Heart right ventricle (tissue), 16 donors: ENCODE measurements at regions not wholly inside any gene's neighbourhood (a gene's known extent, or its start where the extent isn't known, plus 50 kb on each side); places are given as distances from the start of the nearest gene placed in this dataset.

ENCODE experiments used
- ATAC-seq, 8 donors: fragments of 200-7000 bp; cut with Tn5 transposase; one replicate each; pipeline ENCODE4 v1.9.1; 2020; ENCODE audit warnings: mild to moderate bottlenecking in 8 of 8, moderate library complexity in 8 of 8, moderate number of reproducible peaks in 1 of 8
- DNase-seq, 2 donors: peaks; one replicate each; pipeline ENCODE4 v3.0.0-alpha.2; 2020
- H3K27ac ChIP-seq, 10 donors: fragments of 200-600 bp; sonication (generic) in 2 of 10; one replicate each; pipeline versions ENCODE4 v1.5.0 to v1.8.0; 2020 to 2022; ENCODE audit warnings: mild to moderate bottlenecking in 3 of 10
- H3K27me3 ChIP-seq, 7 donors: fragments of 200-600 bp; one replicate each; pipeline ENCODE4 v1.8.0; 2021 to 2022; ENCODE audit warnings: mild to moderate bottlenecking in 2 of 7
- H3K36me3 ChIP-seq, 9 donors: fragments of 200-600 bp; sonication (generic) in 1 of 9; one replicate each; pipeline versions ENCODE4 v1.5.0 to v1.8.0; 2020 to 2022; ENCODE audit warnings: mild to moderate bottlenecking in 2 of 9
- H3K4me1 ChIP-seq, 9 donors: fragments of 200-600 bp; sonication (generic) in 1 of 9; one replicate each; pipeline versions ENCODE4 v1.5.0 to v1.8.0; 2020 to 2022; ENCODE audit warnings: mild to moderate bottlenecking in 4 of 9
- H3K4me3 ChIP-seq, 10 donors: fragments of 200-600 bp; sonication (generic) in 2 of 10; one replicate each; pipeline versions ENCODE4 v1.5.0 to v1.8.0; 2020 to 2022; ENCODE audit warnings: mild to moderate bottlenecking in 7 of 10, moderate library complexity in 2 of 10
- H3K9me3 ChIP-seq, 11 donors: fragments of 200-600 bp in 10 of 11; sonication (generic) in 2 of 11; one replicate each; pipeline versions ENCODE4 v1.5.0 to v1.8.0; 2013 to 2022; ENCODE audit warnings: mild to moderate bottlenecking in 2 of 11, control low read depth in 1 of 11, moderate library complexity in 1 of 11
- WGBS, 2 donors: extraction: QIAGEN DNeasy Blood & Tissue Kit; methylation state at CpG; one replicate each; pipeline ENCODE4 v1.1.7; 2013; ENCODE audit warnings: inconsistent platforms in 1 of 2; 5-methylcytosine and 5-hydroxymethylcytosine counted together
- intact Hi-C, 10 donors: fragments of 100-400 bp; cut with DNase I; formaldehyde crosslinking; loops; one replicate each; pipeline versions ENCODE4 v1.11.1 to v1.14.2; 2022
- TF ChIP-seq, protein P1 (sequence below), 9 donors: fragments of 200-600 bp; sonication (generic) in 2 of 9; IDR thresholded peaks; one replicate each; pipeline versions ENCODE4 v1.5.0 to v1.8.0; 2021 to 2022; ENCODE audit warnings: antibody characterized with exemption in 9 of 9, mild to moderate bottlenecking in 5 of 9, moderate library complexity in 1 of 9
- donor health status: Arrhythmogenic right ventricular cardiomyopathy.
- donor health status: ischemic (EF 13 %, LVEDD 7.1; RV severe dilation, severe dysfunction).
- donor health status: healthy with polysubstance abuse.
- donor health status: DM: no; HTN: yes; CAD: no.
- donor health status: DM: no; HTN: no; CAD: no.
- donor health status: ischemic (EF 25% LVEDD 6.9; RV normal size, moderate dysfunction).
- donor health status: ischemic (EF 25% LVEDD 5.7; RV mildly dilated, moderate dysfunction).
- donor health status: healthy.
- donor health status: DM: yes; HTN: yes; CAD: no.
- donor health status: Ischemic cardiomyopathy.
- donor health status: ischemic (EF 35%, LVEDD 5.7; RV mildly dilated, moderate dysfunction).
- donor health status: nonischemic (EF 11% LVEDD 7.7; RV severe dilation, severe dysfunction).
- donor health status: DM: yes; HTN: yes; CAD: no.
- donor health status: PGD.
- donor health status: ischemic (EF 29% LVEDD 5.4; RV normal size, mild dysfunction).
- donor health status: nonischemic (EF 23%, LVEDD 6.1; RV moderate dilation, normal function).

DNA sequence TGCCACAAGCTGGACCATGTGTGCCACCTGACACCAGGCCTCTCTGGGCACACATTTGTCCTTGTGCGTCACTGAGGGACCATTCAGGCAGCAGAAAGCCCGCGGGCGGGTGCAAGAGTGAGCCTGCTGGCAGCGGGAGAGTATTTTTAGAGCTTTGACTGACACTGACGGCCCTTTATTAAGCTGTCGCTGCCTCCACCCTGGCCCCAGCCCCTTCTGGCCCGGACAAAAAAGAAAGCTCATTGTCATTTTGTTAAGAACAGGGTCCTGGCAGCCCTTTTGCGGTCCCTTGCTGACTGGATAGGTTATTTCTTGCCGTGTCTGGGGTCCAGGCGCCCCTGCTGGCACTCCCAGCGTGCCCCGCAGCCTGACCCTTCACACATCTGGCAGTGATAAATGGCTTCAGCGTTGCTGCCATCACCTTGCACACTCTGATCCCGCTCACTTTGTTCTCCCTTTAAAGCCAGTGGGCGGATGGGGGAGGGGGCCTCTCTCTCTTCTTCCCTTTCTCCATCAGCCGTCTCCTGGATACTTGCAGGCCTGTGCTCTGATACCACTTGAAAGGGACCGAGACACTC is 78.4 kb upstream of the NKD1 start:
- H3K4me3 ChIP-seq: no peak overlapping the region
- no peaks in the 10 kb centered on the region for H3K36me3 ChIP-seq
- peaks cover 0 to 10% (median 0%) of the 10 kb centered on the region in 11 donors for H3K9me3 ChIP-seq
- peaks cover 3 to 9% (median 5%) of the 10 kb centered on the region in 9 donors for H3K4me1 ChIP-seq
- no peak overlapping the region for H3K27ac ChIP-seq
- peak in 1 of 2 donors; percentile 33 for DNase-seq
- intact Hi-C loops: loop anchor here in 1 of 10 donors (10.0 kb wide), 1 partner anchor 65 kb away; no protein-coding TSS in a partner anchor
- ATAC-seq: peak in 7 of 8 donors; percentile 32 to 93 (median 79)
- 33% methylated on average over 18 of the region's 18 CpGs for WGBS, 2 donors
- TF ChIP-seq, protein P1, sequence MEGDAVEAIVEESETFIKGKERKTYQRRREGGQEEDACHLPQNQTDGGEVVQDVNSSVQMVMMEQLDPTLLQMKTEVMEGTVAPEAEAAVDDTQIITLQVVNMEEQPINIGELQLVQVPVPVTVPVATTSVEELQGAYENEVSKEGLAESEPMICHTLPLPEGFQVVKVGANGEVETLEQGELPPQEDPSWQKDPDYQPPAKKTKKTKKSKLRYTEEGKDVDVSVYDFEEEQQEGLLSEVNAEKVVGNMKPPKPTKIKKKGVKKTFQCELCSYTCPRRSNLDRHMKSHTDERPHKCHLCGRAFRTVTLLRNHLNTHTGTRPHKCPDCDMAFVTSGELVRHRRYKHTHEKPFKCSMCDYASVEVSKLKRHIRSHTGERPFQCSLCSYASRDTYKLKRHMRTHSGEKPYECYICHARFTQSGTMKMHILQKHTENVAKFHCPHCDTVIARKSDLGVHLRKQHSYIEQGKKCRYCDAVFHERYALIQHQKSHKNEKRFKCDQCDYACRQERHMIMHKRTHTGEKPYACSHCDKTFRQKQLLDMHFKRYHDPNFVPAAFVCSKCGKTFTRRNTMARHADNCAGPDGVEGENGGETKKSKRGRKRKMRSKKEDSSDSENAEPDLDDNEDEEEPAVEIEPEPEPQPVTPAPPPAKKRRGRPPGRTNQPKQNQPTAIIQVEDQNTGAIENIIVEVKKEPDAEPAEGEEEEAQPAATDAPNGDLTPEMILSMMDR (IDR thresholded peaks at IDR 0.05): no peak
- H3K27me3 ChIP-seq: peaks cover 0 to 72% (median 55%) of the 10 kb centered on the region in 7 donors

- Histone ChIP-seq H3K27me3 (peaks cover 0 to 78% (median 60%) of the 10 kb centered on the region in 7 donors), H3K27ac (no peak overlapping the region), H3K4me1 (peaks cover 3 to 9% (median 5%) of the 10 kb centered on the region in 9 donors), H3K4me3 (no peak overlapping the region), H3K36me3 (no peaks in the 10 kb centered on the region), H3K9me3 (peaks cover 0 to 10% (median 0%) of the 10 kb centered on the region in 11 donors)
- DNase-seq (no peak), ATAC-seq (peak in 1 of 8 donors; percentile 7)
- 46 to 70% methylated on average over 2 of the region's 2 CpGs for WGBS, 2 donors
- intact Hi-C loops: loop anchor here in 1 of 10 donors (10.0 kb wide), 1 partner anchor 64 kb away; no protein-coding TSS in a partner anchor
- TF ChIP-seq, protein P1 (IDR thresholded peaks at IDR 0.05): no peak
Observed at GRCh38 chr16:50469121-50469743, 79.0 kb upstream of the NKD1 start.

DNA sequence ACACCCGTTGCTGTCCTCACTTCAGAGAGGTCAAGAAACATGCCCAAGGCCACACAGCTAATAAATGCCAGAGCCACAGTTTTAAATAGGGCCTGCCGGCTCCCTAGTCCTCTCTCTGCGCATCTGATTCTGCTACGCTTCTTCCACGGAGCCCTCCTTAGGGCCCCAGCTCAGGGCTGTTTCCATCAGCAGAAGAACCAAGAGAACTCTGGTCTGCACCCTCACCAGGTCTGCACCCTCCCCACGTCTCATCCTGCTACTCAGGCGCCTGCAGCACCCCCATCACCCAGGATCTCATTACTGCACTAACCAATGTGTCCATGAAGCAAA is 79.5 kb upstream of the NKD1 start:
- H3K9me3 ChIP-seq: peaks cover 0 to 10% (median 0%) of the 10 kb centered on the region in 11 donors
- intact Hi-C loops: loop anchor here in 1 of 10 donors (10.0 kb wide), 1 partner anchor 64 kb away; no protein-coding TSS in a partner anchor
- peaks cover 3 to 9% (median 5%) of the 10 kb centered on the region in 9 donors for H3K4me1 ChIP-seq
- H3K4me3 ChIP-seq: no peak overlapping the region
- WGBS, 2 donors: 73 to 75% methylated on average over 7 of the region's 7 CpGs
- DNase-seq: no peak
- no peak for ATAC-seq
- H3K27me3 ChIP-seq: peaks cover 0 to 83% (median 63%) of the 10 kb centered on the region in 7 donors
- TF ChIP-seq, protein P1 (IDR thresholded peaks at IDR 0.05): no peak
- H3K36me3 ChIP-seq: no peaks in the 10 kb centered on the region
- no peak overlapping the region for H3K27ac ChIP-seq

DNA sequence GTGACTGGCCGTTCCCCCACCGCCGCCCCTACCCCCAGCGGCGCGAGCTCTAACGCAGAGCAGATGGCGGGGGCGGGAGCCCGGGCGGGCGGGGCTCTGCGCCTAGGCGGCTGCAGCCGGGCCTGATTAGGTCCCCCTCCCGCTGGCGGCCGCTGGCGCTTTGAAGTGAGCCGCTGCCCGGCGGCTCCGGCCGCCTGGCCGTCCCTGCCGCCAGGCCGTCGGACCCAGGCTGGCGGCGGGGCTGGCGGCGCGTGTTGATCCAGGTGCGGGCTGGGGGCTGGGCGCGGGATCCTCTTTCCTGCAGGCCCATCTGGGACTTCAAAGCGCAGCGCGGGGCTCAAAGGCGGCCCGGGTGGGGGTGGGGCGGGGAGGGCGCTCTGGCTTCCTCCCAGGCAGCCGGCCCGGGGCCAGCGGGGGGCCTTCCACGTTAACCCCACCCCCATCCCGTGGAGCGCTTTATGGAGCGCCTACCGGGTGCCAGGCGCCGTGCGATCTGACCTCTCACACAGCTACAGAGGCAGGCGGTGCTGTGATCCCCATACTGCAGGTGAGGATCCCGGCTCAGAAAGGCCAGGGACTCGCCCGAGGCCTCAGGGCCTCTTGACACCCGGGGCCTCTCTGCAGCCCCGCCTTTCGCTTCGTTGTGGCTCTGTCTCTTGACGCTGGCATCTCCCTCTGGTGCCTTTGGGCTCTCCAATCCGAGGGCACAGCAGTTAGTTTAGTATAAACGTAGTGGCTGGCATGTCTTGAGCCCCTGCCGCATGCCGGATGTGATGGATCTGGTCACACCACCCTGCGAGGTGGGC is 80.0 kb upstream of the NKD1 start:
- Histone ChIP-seq H3K27ac (no peak overlapping the region), H3K36me3 (no peaks in the 10 kb centered on the region), H3K4me3 (peak overlapping the region in 8 of 10 donors; percentile 18 to 41 (median 29)), H3K27me3 (peaks cover 0 to 88% (median 69%) of the 10 kb centered on the region in 7 donors), H3K9me3 (peaks cover 0 to 10% (median 0%) of the 10 kb centered on the region in 11 donors), H3K4me1 (peaks cover 3 to 9% (median 5%) of the 10 kb centered on the region in 9 donors)
- ATAC-seq: peak in 1 of 8 donors; percentile 25
- WGBS, 2 donors: 4 to 6% methylated on average over 61 to 68 of the region's 68 CpGs
- intact Hi-C loops: loop anchor here in 1 of 10 donors (10.0 kb wide), 1 partner anchor 63 kb away; no protein-coding TSS in a partner anchor
- TF ChIP-seq, protein P1 (IDR thresholded peaks at IDR 0.05): no peak
- DNase-seq: no peak
